GM12878 (cell line): ENCODE measurements at regions not wholly inside any gene's neighbourhood (a gene's known extent, or its start where the extent isn't known, plus 50 kb on each side); places are given as distances from the start of the nearest gene placed in this dataset.

Experiments used
- ATAC-seq: fragments of 200-7000 bp; cut with Tn5 transposase; 3 replicates; pipeline ENCODE4 v1.9.1; 2020; ENCODE audit warnings: mild to moderate bottlenecking, moderate library complexity
- BruUV-seq: library from RNA; stranded (reverse); fragments of 400-500 nt; replicated peaks from 2 replicates; lab custom pipeline; 2021; lab: Mats Ljungman, UMichigan
- CTCF ChIA-PET: fragments of 300-600 bp; sonication (Branson Sonifier 250); formaldehyde crosslinking; extraction: SDS; loops from one replicate; lab custom pipeline; 2021; ENCODE audit warnings: inconsistent platforms; lab: Yijun Ruan, JAX
- POLR2A ChIA-PET: fragments of 350-600 bp; formaldehyde crosslinking; extraction: SDS; loops from one replicate; lab custom pipeline; 2021; ENCODE audit warnings: inconsistent platforms; lab: Charles Lee
- RAD21 ChIA-PET: fragments of 300-600 bp; sonication (Branson Sonifier 250); formaldehyde crosslinking; loops from one replicate; lab custom pipeline; 2023; ENCODE audit warnings: antibody characterized with exemption; ENCODE audit not compliant: unreplicated experiment; lab: Charles Lee
- SMC1A ChIA-PET: fragments of 300-600 bp; sonication (Branson Sonifier 250); formaldehyde crosslinking; loops from one replicate; lab custom pipeline; 2023; ENCODE audit not compliant: unreplicated experiment, uncharacterized antibody; lab: Charles Lee
- DNase-seq: peaks from one replicate; pipeline ENCODE4 v3.0.0-alpha.2; 2011; ENCODE audit warnings: low read depth, low spot score
- FAIRE-seq: peaks from 3 replicates; lab custom pipeline; 2011; peaks lifted over from hg19 to GRCh38; lab: Jason Lieb, UNC
- H2AFZ ChIP-seq: 2 replicates; pipeline ENCODE4 v1.6.0; 2011; ENCODE audit warnings: low read depth, low read length, control low read depth; ENCODE audit not compliant: control insufficient read depth
- H3K27ac ChIP-seq: 2 replicates; pipeline ENCODE4 v1.5.1; 2011; ENCODE audit warnings: control low read depth; ENCODE audit not compliant: control insufficient read depth, insufficient read depth
- H3K27me3 ChIP-seq, 2 experiments: replicated peaks in 1 of 2; 2 replicates each; pipeline versions ENCODE4 v1.6.0 to v1.6.1; 2011; ENCODE audit warnings: low read length in 1 of 2; ENCODE audit not compliant: control insufficient read depth in 2 of 2, insufficient read depth in 2 of 2
- H3K36me3 ChIP-seq, 2 experiments: 2 replicates each; pipeline ENCODE4 v1.5.1; 2011; ENCODE audit warnings: low read length in 1 of 2; ENCODE audit not compliant: control insufficient read depth in 2 of 2, insufficient read depth in 2 of 2
- H3K4me1 ChIP-seq: 2 replicates; pipeline ENCODE4 v1.6.1; 2011; ENCODE audit warnings: mild to moderate bottlenecking, low read length, moderate library complexity, mixed read lengths; ENCODE audit not compliant: control insufficient read depth, insufficient read depth
- H3K4me2 ChIP-seq: 2 replicates; pipeline ENCODE4 v1.6.0; 2011; ENCODE audit warnings: control low read depth; ENCODE audit not compliant: control insufficient read depth, insufficient read depth
- H3K4me3 ChIP-seq: fragments of 200-600 bp; sonication (generic); 2 replicates; pipeline ENCODE4 v1.5.1; 2016
- H3K79me2 ChIP-seq: 2 replicates; pipeline ENCODE4 v1.6.0; 2011; ENCODE audit warnings: low read length; ENCODE audit not compliant: control insufficient read depth, insufficient read depth
- H3K9ac ChIP-seq: 2 replicates; pipeline ENCODE4 v1.8.0; 2011; ENCODE audit warnings: low read length, control low read depth, mixed read lengths; ENCODE audit not compliant: control insufficient read depth, insufficient read depth
- H3K9me3 ChIP-seq: replicated peaks from 3 replicates; pipeline ENCODE4 v1.5.1; 2011; ENCODE audit warnings: mild to moderate bottlenecking, low read length; ENCODE audit not compliant: control insufficient read depth, insufficient read depth
- H4K20me1 ChIP-seq: 2 replicates; pipeline ENCODE4 v1.6.0; 2011; ENCODE audit not compliant: control insufficient read depth, insufficient read depth
- BCL3 ChIP-seq: IDR thresholded peaks from 2 replicates; pipeline ENCODE4 v1.6.1; 2011; ENCODE audit warnings: borderline replicate concordance, low read depth, mild to moderate bottlenecking, moderate library complexity, low read length; ENCODE audit not compliant: insufficient read depth, poor library complexity, severe bottlenecking
- EGR1 ChIP-seq, 2 experiments: IDR thresholded peaks; 1 replicate in 1 of 2; 2 replicates in 1 of 2; pipeline ENCODE4 v1.6.1; 2011 to 2012; ENCODE audit warnings: low read depth in 2 of 2, low read length in 2 of 2, borderline replicate concordance in 1 of 2, mild to moderate bottlenecking in 1 of 2, moderate library complexity in 1 of 2
- FOXM1 ChIP-seq: IDR thresholded peaks from 2 replicates; pipeline ENCODE4 v1.6.1; 2012; ENCODE audit warnings: low read depth, mild to moderate bottlenecking, inconsistent platforms, low read length, moderate library complexity
- KLF5 ChIP-seq: fragments of 450-650 bp; IDR thresholded peaks from 2 replicates; pipeline ENCODE4 v1.6.1; 2014; ENCODE audit warnings: mild to moderate bottlenecking; ENCODE audit not compliant: partially characterized antibody
- MTA2 ChIP-seq: fragments of 450-650 bp; IDR thresholded peaks from 2 replicates; pipeline ENCODE4 v1.6.1; 2016; ENCODE audit warnings: low read depth, mild to moderate bottlenecking, moderate library complexity
- NFYB ChIP-seq: IDR thresholded peaks from 2 replicates; pipeline ENCODE4 v1.6.1; 2011; ENCODE audit warnings: low read depth, mild to moderate bottlenecking, low read length, improper control_type of control experiment, moderate library complexity; ENCODE audit not compliant: insufficient read depth
- PAX8 ChIP-seq: fragments of 450-650 bp; IDR thresholded peaks from 2 replicates; pipeline ENCODE4 v1.6.1; 2017; ENCODE audit warnings: mild to moderate bottlenecking, moderate library complexity
- RFX5 ChIP-seq: IDR thresholded peaks from 2 replicates; pipeline ENCODE4 v1.6.1; 2011; ENCODE audit warnings: low read depth, low read length, improper control_type of control experiment
- STAT1 ChIP-seq: fragments of 450-650 bp; conservative IDR thresholded peaks from 2 replicates; pipeline ENCODE4 v1.6.1; 2014; ENCODE audit warnings: antibody characterized with exemption, mild to moderate bottlenecking
- ZNF274 ChIP-seq: IDR thresholded peaks from one replicate; pipeline ENCODE4 v1.8.0; 2011; ENCODE audit not compliant: insufficient read length, insufficient read depth
- ZZZ3 ChIP-seq: IDR thresholded peaks from 2 replicates; pipeline ENCODE4 v1.6.1; 2011; ENCODE audit warnings: low read depth; ENCODE audit not compliant: control insufficient read depth, insufficient read length
- WGBS: methylation state at CpG from one replicate; pipeline ENCODE4 v1.1.6; 2016; ENCODE audit warnings: low lambda C conversion rate; ENCODE audit not compliant: insufficient replicate concordance, insufficient coverage; ENCODE audit errors: missing lambda C conversion rate; 5-methylcytosine and 5-hydroxymethylcytosine counted together
- in situ Hi-C: fragments of 300-500 bp; cut with MboI; formaldehyde crosslinking; loops from 9 replicates; pipeline ENCODE4 v1.14.3; 2018; ENCODE audit warnings: mixed read lengths
- intact Hi-C: fragments of 100-400 bp; cut with micrococcal nuclease; formaldehyde crosslinking; loops from one replicate; pipeline ENCODE4 v1.14.2; 2022; ENCODE audit not compliant: unreplicated experiment
- TF ChIP-seq, protein P1 (sequence below), 3 experiments: IDR thresholded peaks in 2 of 3; conservative IDR thresholded peaks in 1 of 3; 2 replicates each; pipeline ENCODE4 v1.5.1; 2011; ENCODE audit warnings: low read depth in 3 of 3, low read length in 3 of 3, mild to moderate bottlenecking in 3 of 3, control low read depth in 2 of 3, moderate library complexity in 2 of 3, inconsistent platforms in 1 of 3, mixed read lengths in 1 of 3; ENCODE audit not compliant: control insufficient read depth in 2 of 3, insufficient read depth in 1 of 3; ENCODE audit errors: extremely low read depth in 1 of 3

GRCh38 chr6:78390066-78390465, 477.3 kb upstream of the IRAK1BP1 start:
- H3K4me1 ChIP-seq: no peaks in the 10 kb centered on the region
- H3K4me3 ChIP-seq: no peak overlapping the region
- intact Hi-C loops (no loop called here), in situ Hi-C loops (no loop called here)
- H3K27me3 ChIP-seq: no peaks in the 10 kb centered on the region
- no peak overlapping the region for H3K9ac ChIP-seq
- ChIA-PET SMC1A (interaction anchor here (0.6 kb wide), 2 partner anchors 376 to 521 kb away, joined by 3 read pairs; no protein-coding TSS in a partner anchor), CTCF (no interaction called here), RAD21 (no interaction called here)
- ATAC-seq (no peak), FAIRE-seq (no peak)
- H3K9me3 ChIP-seq: no peaks in the 10 kb centered on the region
- H3K79me2 ChIP-seq: no peaks in the 10 kb centered on the region
- no peaks in the 10 kb centered on the region for H4K20me1 ChIP-seq
- H3K36me3 ChIP-seq: no peaks in the 10 kb centered on the region
- TF ChIP-seq FOXM1 (no peak), ZNF274 (no peak), KLF5 (no peak)
- TF ChIP-seq, all 136 proteins: peak for 0
- Histone ChIP-seq H2AFZ (no peak overlapping the region), H3K27ac (no peak overlapping the region), H3K4me2 (no peak overlapping the region)
- BruUV-seq: no TSS peak
- POLR2A ChIA-PET: no interaction called here
- DNase-seq: no peak
- 12% methylated on average over 1 of the region's 1 CpG for WGBS

GRCh38 chr6:78397499-78397898, 469.9 kb upstream of the IRAK1BP1 start:
- Histone ChIP-seq H3K4me1 (no peaks in the 10 kb centered on the region), H3K79me2 (no peaks in the 10 kb centered on the region), H3K4me3 (no peak overlapping the region), H4K20me1 (no peaks in the 10 kb centered on the region), H3K9me3 (no peaks in the 10 kb centered on the region), H3K27me3 (no peaks in the 10 kb centered on the region), H2AFZ (no peak overlapping the region), H3K27ac (no peak overlapping the region), H3K9ac (no peak overlapping the region), H3K36me3 (no peaks in the 10 kb centered on the region), H3K4me2 (no peak overlapping the region)
- no peak for DNase-seq
- FAIRE-seq: no peak
- POLR2A ChIA-PET: no interaction called here
- RAD21 ChIA-PET: no interaction called here
- no peak for ATAC-seq
- intact Hi-C loops: no loop called here
- in situ Hi-C loops: no loop called here
- SMC1A ChIA-PET: no interaction called here
- CTCF ChIA-PET: interaction anchor here (0.5 kb wide), 1 partner anchor 24 kb away, joined by 3 read pairs; no protein-coding TSS in a partner anchor
- BruUV-seq: no TSS peak
- WGBS: 8% methylated on average over 3 of the region's 3 CpGs
- TF ChIP-seq NFYB (no peak), EGR1 (IDR thresholded peaks at IDR 0.05; ENCODE audit: borderline replicate concordance in 1 of 2, low read depth in 2 of 2, low read length in 2 of 2) (no peak), STAT1 (no peak), MTA2 (no peak), BCL3 (no peak), RFX5 (no peak), ZNF274 (no peak), ZZZ3 (no peak), PAX8 (no peak)
- TF ChIP-seq, protein P1, sequence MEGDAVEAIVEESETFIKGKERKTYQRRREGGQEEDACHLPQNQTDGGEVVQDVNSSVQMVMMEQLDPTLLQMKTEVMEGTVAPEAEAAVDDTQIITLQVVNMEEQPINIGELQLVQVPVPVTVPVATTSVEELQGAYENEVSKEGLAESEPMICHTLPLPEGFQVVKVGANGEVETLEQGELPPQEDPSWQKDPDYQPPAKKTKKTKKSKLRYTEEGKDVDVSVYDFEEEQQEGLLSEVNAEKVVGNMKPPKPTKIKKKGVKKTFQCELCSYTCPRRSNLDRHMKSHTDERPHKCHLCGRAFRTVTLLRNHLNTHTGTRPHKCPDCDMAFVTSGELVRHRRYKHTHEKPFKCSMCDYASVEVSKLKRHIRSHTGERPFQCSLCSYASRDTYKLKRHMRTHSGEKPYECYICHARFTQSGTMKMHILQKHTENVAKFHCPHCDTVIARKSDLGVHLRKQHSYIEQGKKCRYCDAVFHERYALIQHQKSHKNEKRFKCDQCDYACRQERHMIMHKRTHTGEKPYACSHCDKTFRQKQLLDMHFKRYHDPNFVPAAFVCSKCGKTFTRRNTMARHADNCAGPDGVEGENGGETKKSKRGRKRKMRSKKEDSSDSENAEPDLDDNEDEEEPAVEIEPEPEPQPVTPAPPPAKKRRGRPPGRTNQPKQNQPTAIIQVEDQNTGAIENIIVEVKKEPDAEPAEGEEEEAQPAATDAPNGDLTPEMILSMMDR (IDR thresholded peaks at IDR 0.05 in 2 of 3, conservative IDR thresholded peaks at IDR 0.05 in 1 of 3; ENCODE audit: control insufficient read depth in 2 of 3, extremely low read depth in 1 of 3, insufficient read depth in 1 of 3, low read depth in 3 of 3, low read length in 3 of 3): no peak
